OCI-LY1 (cell line): ENCODE measurements at regions not wholly inside any gene's neighbourhood (a gene's known extent, or its start where the extent isn't known, plus 50 kb on each side); places are given as distances from the start of the nearest gene placed in this dataset.

Experiments used
- CTCF ChIP-seq: fragments of 200-600 bp; sonication (generic), shearing (Covaris generic); IDR thresholded peaks from 2 replicates; pipeline ENCODE4 v1.5.1; 2017; ENCODE audit warnings: mild to moderate bottlenecking, antibody characterized with exemption, low read length, moderate library complexity, mixed read lengths
- EZH2 ChIP-seq: fragments of 200-600 bp; sonication (generic), shearing (Covaris generic); IDR thresholded peaks from 2 replicates; pipeline ENCODE4 v1.8.0; 2017; ENCODE audit warnings: borderline replicate concordance, mixed run types, mild to moderate bottlenecking, antibody characterized with exemption, low read length, moderate library complexity, mixed read lengths

- no peak for TF ChIP-seq CTCF
- TF ChIP-seq EZH2 = no peak
These were observed 389.7 kb upstream of the RUNX1 start for GRCh38 chr21:35438643-35439404.
